GM12865 (cell line): ENCODE measurements at regions not wholly inside any gene's neighbourhood (a gene's known extent, or its start where the extent isn't known, plus 50 kb on each side); places are given as distances from the start of the nearest gene placed in this dataset.

Source experiments
- DNase-seq: peaks from one replicate; pipeline ENCODE4 v3.0.0; 2010; ENCODE audit warnings: low read depth
- H3K4me3 ChIP-seq: 2 replicates; pipeline ENCODE4 v1.5.1; 2011; ENCODE audit warnings: mild to moderate bottlenecking, low read depth, low read length, control low read depth
- CTCF ChIP-seq: IDR thresholded peaks from 2 replicates; pipeline ENCODE4 v1.5.1; 2011; ENCODE audit warnings: low read length, control low read depth, low read depth, inconsistent platforms; ENCODE audit not compliant: insufficient read depth; ENCODE audit errors: missing control alignments

- no peak overlapping the region for H3K4me3 ChIP-seq
- no peak for TF ChIP-seq CTCF
- no peak for DNase-seq
Observed at GRCh38 chr7:36023033-36023560, 130.0 kb upstream of the EEPD1 start.

- TF ChIP-seq CTCF, result no peak
- DNase-seq, result no peak
- no peak overlapping the region for H3K4me3 ChIP-seq
Observed at GRCh38 chr7:36025190-36025589, 127.9 kb upstream of the EEPD1 start.

GRCh38 chr7:36029311-36029710, 123.7 kb upstream of the EEPD1 start:
- H3K4me3 ChIP-seq, result no peak overlapping the region
- no peak for TF ChIP-seq CTCF
- DNase-seq, result no peak

- no peak for TF ChIP-seq CTCF
- H3K4me3 ChIP-seq, result no peak overlapping the region
- DNase-seq, result no peak
Observed at GRCh38 chr7:36029853-36030515, 123.1 kb upstream of the EEPD1 start.

GRCh38 chr7:36032361-36032818, 120.7 kb upstream of the EEPD1 start:
- DNase-seq, result no peak
- no peak for TF ChIP-seq CTCF
- no peak overlapping the region for H3K4me3 ChIP-seq

GRCh38 chr7:36034020-36034419, 119.0 kb upstream of the EEPD1 start:
- DNase-seq, result no peak
- H3K4me3 ChIP-seq, result no peak overlapping the region
- TF ChIP-seq CTCF, result no peak

- TF ChIP-seq CTCF, result no peak
- DNase-seq, result no peak
- no peak overlapping the region for H3K4me3 ChIP-seq
Observed at GRCh38 chr7:36035186-36035585, 117.9 kb upstream of the EEPD1 start.
